ENCODE measurements at regions not wholly inside any gene's neighbourhood (a gene's known extent, or its start where the extent isn't known, plus 50 kb on each side); places are given as distances from the start of the nearest gene placed in this dataset.
"Not testable (repeated sequence)": the region's sequence is repeated elsewhere in the genome, so short reads cannot be mapped to it uniquely, and the experiment has no call there.

GRCh38 chr21:6499128-6499826 lies 4022.1 kb upstream of the TPTE start:
- H3K79me2 ChIP-seq (ENCODE audit: insufficient read depth, low read length); H3K4me1 ChIP-seq (ENCODE audit: insufficient read depth, low read length); H3K27me3 ChIP-seq (ENCODE audit: insufficient read depth, low read length); H2AFZ ChIP-seq (ENCODE audit: low read length); H3K4me3 ChIP-seq (ENCODE audit: insufficient read depth, low read length); H3K9me3 ChIP-seq (ENCODE audit: low read depth, low read length); H3K36me3 ChIP-seq (ENCODE audit: insufficient read depth, low read length); DNase-seq (ENCODE audit: insufficient read length, low spot score, missing footprints); H3K27ac ChIP-seq (ENCODE audit: low read depth, low read length); H3K4me2 ChIP-seq (ENCODE audit: insufficient read depth, low read length); H4K20me1 ChIP-seq (ENCODE audit: insufficient read depth, low read length): not testable (repeated sequence)

GRCh38 chr21:6499866-6500265 lies 4021.5 kb upstream of the TPTE start:
- not testable (repeated sequence) for H3K4me3 ChIP-seq (ENCODE audit: insufficient read depth, low read length); H3K4me1 ChIP-seq (ENCODE audit: insufficient read depth, low read length)

GRCh38 chr21:6500681-6501080 lies 4020.7 kb upstream of the TPTE start:
- not testable (repeated sequence) for H3K4me1 ChIP-seq (ENCODE audit: insufficient read depth, low read length); H3K9me3 ChIP-seq (ENCODE audit: low read depth, low read length); H2AFZ ChIP-seq (ENCODE audit: low read length); DNase-seq (ENCODE audit: insufficient read length, low spot score, missing footprints); H3K27ac ChIP-seq (ENCODE audit: low read depth, low read length); H4K20me1 ChIP-seq (ENCODE audit: insufficient read depth, low read length); H3K4me3 ChIP-seq (ENCODE audit: insufficient read depth, low read length); H3K27me3 ChIP-seq (ENCODE audit: insufficient read depth, low read length); H3K36me3 ChIP-seq (ENCODE audit: insufficient read depth, low read length); H3K79me2 ChIP-seq (ENCODE audit: insufficient read depth, low read length); H3K4me2 ChIP-seq (ENCODE audit: insufficient read depth, low read length)

More at GRCh38 chr21:6499866-6500265, 4021.5 kb upstream of the TPTE start:
- not testable (repeated sequence) for H3K27ac ChIP-seq (ENCODE audit: low read depth, low read length); H3K4me2 ChIP-seq (ENCODE audit: insufficient read depth, low read length); H4K20me1 ChIP-seq (ENCODE audit: insufficient read depth, low read length); H3K27me3 ChIP-seq (ENCODE audit: insufficient read depth, low read length); H3K79me2 ChIP-seq (ENCODE audit: insufficient read depth, low read length); DNase-seq (ENCODE audit: insufficient read length, low spot score, missing footprints); H2AFZ ChIP-seq (ENCODE audit: low read length); H3K36me3 ChIP-seq (ENCODE audit: insufficient read depth, low read length); H3K9me3 ChIP-seq (ENCODE audit: low read depth, low read length)

- not testable (repeated sequence) for H3K27ac ChIP-seq (ENCODE audit: low read depth, low read length); H3K9me3 ChIP-seq (ENCODE audit: low read depth, low read length); H3K4me1 ChIP-seq (ENCODE audit: insufficient read depth, low read length); H3K4me2 ChIP-seq (ENCODE audit: insufficient read depth, low read length); H3K79me2 ChIP-seq (ENCODE audit: insufficient read depth, low read length); H3K36me3 ChIP-seq (ENCODE audit: insufficient read depth, low read length); DNase-seq (ENCODE audit: insufficient read length, low spot score, missing footprints); H3K4me3 ChIP-seq (ENCODE audit: insufficient read depth, low read length); H3K27me3 ChIP-seq (ENCODE audit: insufficient read depth, low read length); H2AFZ ChIP-seq (ENCODE audit: low read length); H4K20me1 ChIP-seq (ENCODE audit: insufficient read depth, low read length)
Measured at GRCh38 chr21:6506167-6506894, 4015.1 kb upstream of the TPTE start.

- not testable (repeated sequence) for H4K20me1 ChIP-seq (ENCODE audit: insufficient read depth, low read length); H3K9me3 ChIP-seq (ENCODE audit: low read depth, low read length); H3K4me2 ChIP-seq (ENCODE audit: insufficient read depth, low read length); H3K27me3 ChIP-seq (ENCODE audit: insufficient read depth, low read length); DNase-seq (ENCODE audit: insufficient read length, low spot score, missing footprints); H3K36me3 ChIP-seq (ENCODE audit: insufficient read depth, low read length); H3K27ac ChIP-seq (ENCODE audit: low read depth, low read length); H2AFZ ChIP-seq (ENCODE audit: low read length); H3K4me1 ChIP-seq (ENCODE audit: insufficient read depth, low read length); H3K4me3 ChIP-seq (ENCODE audit: insufficient read depth, low read length); H3K79me2 ChIP-seq (ENCODE audit: insufficient read depth, low read length)
Measured at GRCh38 chr21:6507632-6508031, 4013.8 kb upstream of the TPTE start.

- H3K4me2 ChIP-seq (ENCODE audit: insufficient read depth, low read length); H2AFZ ChIP-seq (ENCODE audit: low read length); H3K27ac ChIP-seq (ENCODE audit: low read depth, low read length); H4K20me1 ChIP-seq (ENCODE audit: insufficient read depth, low read length); H3K36me3 ChIP-seq (ENCODE audit: insufficient read depth, low read length); H3K9me3 ChIP-seq (ENCODE audit: low read depth, low read length); H3K4me1 ChIP-seq (ENCODE audit: insufficient read depth, low read length); DNase-seq (ENCODE audit: insufficient read length, low spot score, missing footprints); H3K27me3 ChIP-seq (ENCODE audit: insufficient read depth, low read length); H3K4me3 ChIP-seq (ENCODE audit: insufficient read depth, low read length); H3K79me2 ChIP-seq (ENCODE audit: insufficient read depth, low read length): not testable (repeated sequence)
Measured at GRCh38 chr21:6521777-6522176, 3999.6 kb upstream of the TPTE start.

GRCh38 chr21:6526213-6526612 lies 3995.2 kb upstream of the TPTE start:
- not testable (repeated sequence) for H3K36me3 ChIP-seq (ENCODE audit: insufficient read depth, low read length); H3K4me3 ChIP-seq (ENCODE audit: insufficient read depth, low read length); H3K4me1 ChIP-seq (ENCODE audit: insufficient read depth, low read length)

GRCh38 chr21:6530655-6531054 lies 3990.7 kb upstream of the TPTE start:
- DNase-seq (ENCODE audit: insufficient read length, low spot score, missing footprints); H3K4me1 ChIP-seq (ENCODE audit: insufficient read depth, low read length); H3K27ac ChIP-seq (ENCODE audit: low read depth, low read length); H3K36me3 ChIP-seq (ENCODE audit: insufficient read depth, low read length); H3K27me3 ChIP-seq (ENCODE audit: insufficient read depth, low read length); H4K20me1 ChIP-seq (ENCODE audit: insufficient read depth, low read length); H2AFZ ChIP-seq (ENCODE audit: low read length); H3K4me2 ChIP-seq (ENCODE audit: insufficient read depth, low read length); H3K79me2 ChIP-seq (ENCODE audit: insufficient read depth, low read length); H3K9me3 ChIP-seq (ENCODE audit: low read depth, low read length); H3K4me3 ChIP-seq (ENCODE audit: insufficient read depth, low read length): not testable (repeated sequence)

More at GRCh38 chr21:6526213-6526612, 3995.2 kb upstream of the TPTE start:
- not testable (repeated sequence) for H2AFZ ChIP-seq (ENCODE audit: low read length); H3K27ac ChIP-seq (ENCODE audit: low read depth, low read length); H3K79me2 ChIP-seq (ENCODE audit: insufficient read depth, low read length); DNase-seq (ENCODE audit: insufficient read length, low spot score, missing footprints); H3K9me3 ChIP-seq (ENCODE audit: low read depth, low read length); H3K4me2 ChIP-seq (ENCODE audit: insufficient read depth, low read length); H4K20me1 ChIP-seq (ENCODE audit: insufficient read depth, low read length); H3K27me3 ChIP-seq (ENCODE audit: insufficient read depth, low read length)

GRCh38 chr21:6533261-6533660 lies 3988.1 kb upstream of the TPTE start:
- H3K9me3 ChIP-seq (ENCODE audit: low read depth, low read length); DNase-seq (ENCODE audit: insufficient read length, low spot score, missing footprints); H3K4me2 ChIP-seq (ENCODE audit: insufficient read depth, low read length); H3K27me3 ChIP-seq (ENCODE audit: insufficient read depth, low read length); H3K4me1 ChIP-seq (ENCODE audit: insufficient read depth, low read length); H2AFZ ChIP-seq (ENCODE audit: low read length); H3K4me3 ChIP-seq (ENCODE audit: insufficient read depth, low read length); H4K20me1 ChIP-seq (ENCODE audit: insufficient read depth, low read length); H3K79me2 ChIP-seq (ENCODE audit: insufficient read depth, low read length); H3K27ac ChIP-seq (ENCODE audit: low read depth, low read length); H3K36me3 ChIP-seq (ENCODE audit: insufficient read depth, low read length): not testable (repeated sequence)
